ENCODE measurements at regions not wholly inside any gene's neighbourhood (a gene's known extent, or its start where the extent isn't known, plus 50 kb on each side); places are given as distances from the start of the nearest gene placed in this dataset.

GRCh38 chr18:42409005-42409404 is 454.0 kb downstream of the PIK3C3 start:
- H3K36me3 ChIP-seq (ENCODE audit: low read depth, missing control alignments): no peaks in the 10 kb centered on the region
- no peak for TF ChIP-seq CTCF (IDR thresholded peaks at IDR 0.05)
- no peak for TF ChIP-seq POLR2A (IDR thresholded peaks at IDR 0.05)
- no peak for DNase-seq
- no peak overlapping the region for H3K4me3 ChIP-seq
- H3K4me1 ChIP-seq: no peaks in the 10 kb centered on the region
- H3K27me3 ChIP-seq: no peaks in the 10 kb centered on the region
- intact Hi-C loops (cut with DNase I; ENCODE audit: low total_unique reads): no loop called here
- 64 to 88% methylated on average over 5 of the region's 5 CpGs for WGBS, 2 donors
- H3K9me3 ChIP-seq: no peaks in the 10 kb centered on the region
- H3K27ac ChIP-seq: no peak overlapping the region

- Histone ChIP-seq H3K4me3 (no peak overlapping the region), H3K36me3 (ENCODE audit: low read depth, missing control alignments) (no peaks in the 10 kb centered on the region), H3K4me1 (peaks cover 3% of the 10 kb centered on the region), H3K9me3 (no peaks in the 10 kb centered on the region), H3K27me3 (no peaks in the 10 kb centered on the region), H3K27ac (no peak overlapping the region)
- DNase-seq: no peak
- intact Hi-C loops (cut with DNase I; ENCODE audit: low total_unique reads): no loop called here
- no peak for TF ChIP-seq CTCF (IDR thresholded peaks at IDR 0.05)
- TF ChIP-seq POLR2A (IDR thresholded peaks at IDR 0.05): no peak
- WGBS, 2 donors: 82 to 87% methylated on average over 2 of the region's 2 CpGs
These were observed 457.2 kb downstream of the PIK3C3 start for GRCh38 chr18:42412281-42412680.

GRCh38 chr18:42412896-42413295 is 457.9 kb downstream of the PIK3C3 start:
- 91 to 93% methylated on average over 2 of the region's 2 CpGs for WGBS, 2 donors
- Histone ChIP-seq H3K9me3 (no peaks in the 10 kb centered on the region), H3K27ac (no peak overlapping the region), H3K36me3 (ENCODE audit: low read depth, missing control alignments) (no peaks in the 10 kb centered on the region), H3K4me1 (peaks cover 3% of the 10 kb centered on the region), H3K27me3 (no peaks in the 10 kb centered on the region), H3K4me3 (no peak overlapping the region)
- TF ChIP-seq POLR2A (IDR thresholded peaks at IDR 0.05) (no peak), CTCF (IDR thresholded peaks at IDR 0.05) (no peak)
- intact Hi-C loops (cut with DNase I; ENCODE audit: low total_unique reads): no loop called here
- no peak for DNase-seq

- Histone ChIP-seq H3K4me1 (peaks cover 3% of the 10 kb centered on the region), H3K4me3 (no peak overlapping the region), H3K27me3 (no peaks in the 10 kb centered on the region), H3K36me3 (ENCODE audit: low read depth, missing control alignments) (no peaks in the 10 kb centered on the region), H3K27ac (no peak overlapping the region), H3K9me3 (no peaks in the 10 kb centered on the region)
- WGBS, 2 donors: 61 to 83% methylated on average over 1 of the region's 1 CpG
- DNase-seq: no peak
- TF ChIP-seq CTCF (IDR thresholded peaks at IDR 0.05) (no peak), POLR2A (IDR thresholded peaks at IDR 0.05) (no peak)
- intact Hi-C loops (cut with DNase I; ENCODE audit: low total_unique reads): no loop called here
These were observed 458.8 kb downstream of the PIK3C3 start for GRCh38 chr18:42413870-42414269.

- H3K27ac ChIP-seq: peak overlapping the region; percentile 55 to 63
- DNase-seq: peak; percentile 45
- TF ChIP-seq POLR2A (IDR thresholded peaks at IDR 0.05) (no peak), CTCF (IDR thresholded peaks at IDR 0.05) (no peak)
- H3K9me3 ChIP-seq: no peaks in the 10 kb centered on the region
- intact Hi-C loops (cut with DNase I; ENCODE audit: low total_unique reads): no loop called here
- H3K4me1 ChIP-seq: peaks cover 3% of the 10 kb centered on the region
- H3K36me3 ChIP-seq (ENCODE audit: low read depth, missing control alignments): no peaks in the 10 kb centered on the region
- WGBS, 2 donors: 24 to 38% methylated on average over 7 of the region's 7 CpGs
- H3K27me3 ChIP-seq: no peaks in the 10 kb centered on the region
- no peak overlapping the region for H3K4me3 ChIP-seq
These were observed 459.9 kb downstream of the PIK3C3 start for GRCh38 chr18:42414756-42415454.

All from testis (tissue), 2 donors.